DMS114 treated with DMSO at 0.1 percent for 48 hours (cell line): ENCODE measurements at regions not wholly inside any gene's neighbourhood (a gene's known extent, or its start where the extent isn't known, plus 50 kb on each side); places are given as distances from the start of the nearest gene placed in this dataset.

Experiments used
- DNase-seq: peaks from one replicate; lab custom pipeline; 2025; ENCODE audit not compliant: unreplicated experiment; lab: John Stamatoyannopoulos, UW

- no peak for DNase-seq
These were observed 184.4 kb downstream of the TSHZ3 start for GRCh38 chr19:31164791-31165251.

- no peak for DNase-seq
These were observed 188.8 kb downstream of the TSHZ3 start for GRCh38 chr19:31160336-31160926.

- no peak for DNase-seq
These were observed 195.2 kb downstream of the TSHZ3 start for GRCh38 chr19:31154021-31154420.

- DNase-seq: no peak
These were observed 196.3 kb downstream of the TSHZ3 start for GRCh38 chr19:31152906-31153305.

- no peak for DNase-seq
These were observed 199.7 kb downstream of the TSHZ3 start for GRCh38 chr19:31149441-31149941.

DNA sequence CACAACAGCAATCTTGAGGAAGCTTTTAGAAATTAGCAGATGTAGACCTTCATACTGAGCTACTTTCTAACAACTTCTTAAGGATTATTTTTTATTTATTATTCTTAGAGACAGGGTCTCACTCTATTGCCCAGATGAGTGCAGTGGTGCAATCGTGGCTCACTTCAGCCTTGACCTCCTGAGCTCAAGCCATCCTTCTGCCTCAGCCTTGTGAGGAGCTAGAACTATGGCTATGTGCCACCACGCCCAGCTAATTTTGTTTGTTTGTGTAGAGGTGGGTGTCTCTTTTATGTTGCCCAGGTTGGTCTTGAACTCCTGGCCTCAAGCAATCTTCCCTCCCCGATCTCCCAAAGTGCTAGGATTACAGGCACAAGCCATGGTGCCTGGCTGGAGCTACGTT lies 200.6 kb downstream of the TSHZ3 start:
- DNase-seq: no peak

- no peak for DNase-seq
These were observed 202.0 kb downstream of the TSHZ3 start for GRCh38 chr19:31147234-31147633.

GRCh38 chr19:31146546-31147183 lies 202.6 kb downstream of the TSHZ3 start:
- DNase-seq: no peak

- DNase-seq: no peak
These were observed 203.2 kb downstream of the TSHZ3 start for GRCh38 chr19:31146015-31146414.

DNA sequence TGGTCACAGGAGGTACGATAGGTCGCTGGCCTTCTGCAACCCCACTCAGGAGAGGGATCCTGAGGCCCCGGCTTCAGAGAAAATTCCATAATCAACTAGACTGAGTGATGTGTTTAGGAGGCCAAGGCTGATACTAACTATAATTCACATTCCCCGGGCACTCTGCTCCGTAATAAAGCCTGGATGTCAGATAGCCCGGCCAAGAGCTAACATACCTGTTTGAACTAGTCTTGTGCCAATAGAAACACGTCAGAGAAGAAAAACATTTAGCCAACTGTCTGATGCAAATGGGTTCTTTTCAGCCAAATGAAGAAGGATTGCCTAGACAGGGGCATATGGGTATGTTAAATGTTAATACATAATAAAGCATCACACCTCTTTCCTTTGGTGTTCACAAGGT lies 204.2 kb downstream of the TSHZ3 start:
- no peak for DNase-seq

GRCh38 chr19:31144075-31144870 lies 205.0 kb downstream of the TSHZ3 start:
- DNase-seq: no peak

DNA sequence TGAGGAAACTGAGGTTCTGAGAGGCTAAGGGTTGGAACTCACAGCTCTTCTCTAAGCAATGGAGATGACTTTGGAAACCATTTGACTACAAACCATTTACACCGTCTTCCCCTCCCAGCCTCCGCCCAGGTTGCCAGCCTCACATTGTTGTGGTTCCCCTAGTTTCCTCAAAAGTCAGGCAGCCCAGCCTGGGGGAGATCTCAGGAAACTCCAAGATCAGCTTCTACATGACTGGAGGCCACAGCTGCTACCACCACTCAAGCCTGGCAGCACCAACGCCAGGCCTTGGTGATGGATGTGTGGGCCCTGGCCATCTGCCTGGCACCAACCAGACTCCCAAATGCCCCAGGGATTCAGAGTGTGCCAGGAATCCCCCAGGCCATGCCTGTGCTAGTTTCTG lies 207.9 kb downstream of the TSHZ3 start:
- DNase-seq: no peak

GRCh38 chr19:31140717-31141116 lies 208.5 kb downstream of the TSHZ3 start:
- no peak for DNase-seq

GRCh38 chr19:31139871-31140505 lies 209.2 kb downstream of the TSHZ3 start:
- no peak for DNase-seq

- DNase-seq: no peak
These were observed 211.2 kb downstream of the TSHZ3 start for GRCh38 chr19:31138077-31138476.

GRCh38 chr19:31135841-31136240 lies 213.4 kb downstream of the TSHZ3 start:
- no peak for DNase-seq

DNA sequence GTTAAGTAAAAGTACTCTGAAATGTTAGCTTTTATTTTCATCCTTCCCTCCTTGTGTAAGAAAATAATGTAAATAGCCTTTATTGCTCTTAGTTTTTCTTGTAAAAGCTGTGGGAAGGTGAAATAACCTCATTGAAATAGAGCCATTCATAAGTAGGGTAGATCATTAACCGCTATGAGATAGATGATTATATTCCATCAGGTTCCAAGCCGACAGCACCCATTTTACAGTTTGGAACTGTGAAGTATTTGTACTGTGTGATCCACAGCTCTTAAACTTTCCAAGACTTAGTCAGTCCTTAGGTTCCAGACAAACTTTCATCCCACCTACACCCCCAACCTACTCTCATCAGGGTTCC lies 216.5 kb downstream of the TSHZ3 start:
- no peak for DNase-seq

DNA sequence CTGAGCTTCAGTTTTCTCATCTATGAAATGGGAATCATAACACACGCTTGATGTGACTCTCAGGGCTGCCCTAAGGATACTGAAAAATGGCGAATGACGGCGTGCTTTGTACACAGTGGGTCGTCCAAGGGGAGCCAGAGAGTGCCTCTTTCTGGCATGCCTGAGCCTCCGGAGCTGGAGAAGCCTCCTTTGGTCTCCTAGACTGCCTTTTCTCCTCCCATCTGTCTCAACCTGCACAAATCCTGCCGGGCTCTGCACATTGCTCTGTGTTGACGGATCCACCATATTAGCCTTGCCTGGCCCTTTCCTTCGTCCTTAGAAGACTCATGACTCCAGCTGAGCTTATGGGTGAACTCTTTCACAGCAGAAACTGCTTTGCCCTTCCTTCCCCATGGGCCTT lies 220.9 kb downstream of the TSHZ3 start:
- no peak for DNase-seq

DNA sequence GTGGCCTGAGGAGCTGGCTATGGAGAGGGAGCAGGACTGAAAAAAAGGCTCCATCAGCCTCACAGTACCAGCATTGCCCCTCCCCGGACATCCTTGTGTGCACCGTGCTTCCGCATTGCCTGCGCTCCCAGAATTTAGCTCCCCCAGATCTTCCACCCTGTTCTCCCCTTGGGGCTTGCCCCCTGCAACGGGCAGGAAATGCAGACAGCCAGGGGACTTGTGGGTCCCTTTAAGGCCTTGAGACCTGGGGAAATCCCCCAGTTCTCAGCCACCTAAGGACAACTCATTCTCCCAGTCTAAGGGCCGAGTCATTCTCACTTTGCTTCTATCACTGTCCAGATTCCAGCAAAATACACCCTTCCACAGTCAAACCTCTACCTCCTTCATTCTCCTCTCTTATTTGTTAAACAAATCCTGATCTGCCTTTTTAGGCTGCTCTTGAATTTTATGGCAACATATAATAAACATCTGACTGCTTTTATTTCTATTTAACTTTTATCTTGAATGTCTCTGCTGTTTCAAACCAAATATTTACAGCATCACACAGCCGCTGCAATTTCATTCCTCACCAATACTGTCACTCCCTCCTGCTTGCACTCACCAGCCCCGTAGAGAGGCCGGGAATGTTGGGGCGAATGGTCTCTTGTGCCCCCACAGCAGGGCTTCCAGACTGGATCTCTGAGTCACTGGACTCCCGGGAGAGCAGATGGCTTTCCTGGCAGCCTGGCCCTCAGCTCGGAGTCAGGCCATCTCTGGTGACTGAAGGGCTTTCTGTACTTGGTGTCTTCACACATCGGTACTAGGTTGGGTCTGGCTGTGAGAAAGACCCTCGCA lies 221.9 kb downstream of the TSHZ3 start:
- no peak for DNase-seq

DNA sequence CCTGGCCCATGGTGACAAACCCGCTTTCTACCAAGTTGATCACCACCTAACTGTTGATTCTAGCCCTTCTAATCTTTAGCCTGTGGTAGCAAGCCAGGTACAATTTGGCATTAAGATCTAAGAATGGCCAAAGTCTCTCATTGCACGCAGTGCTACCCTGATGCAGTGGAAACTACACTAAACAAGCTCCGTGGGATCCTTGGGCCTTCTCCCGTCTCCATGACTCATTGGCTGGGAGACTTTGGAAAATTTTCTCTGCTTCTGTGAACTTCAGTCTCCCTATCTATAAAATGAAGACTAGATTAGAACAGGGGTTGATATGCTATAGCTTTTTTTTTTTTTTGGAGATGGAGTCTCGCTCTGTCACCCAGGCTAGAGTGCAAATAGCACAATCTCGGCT lies 223.0 kb downstream of the TSHZ3 start:
- DNase-seq: no peak

DNA sequence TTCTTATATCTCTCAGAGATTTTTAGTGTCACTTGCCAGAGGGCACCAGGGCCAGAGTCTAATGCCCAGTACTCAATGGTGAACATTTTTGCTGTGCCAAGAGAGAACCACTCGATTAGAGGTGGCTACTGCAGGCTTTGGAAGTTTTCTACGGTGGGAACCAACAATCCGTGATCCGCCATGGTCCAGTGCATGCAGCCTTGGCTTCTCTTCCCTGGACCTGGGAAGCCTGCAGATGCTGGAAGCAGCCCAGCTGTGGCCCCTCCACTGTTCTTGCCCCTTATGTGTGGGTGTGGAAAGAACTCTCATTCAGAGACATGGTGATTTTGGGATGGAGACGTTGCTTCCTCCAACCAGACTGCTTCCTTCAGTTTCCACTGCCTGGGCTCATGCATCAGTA lies 224.2 kb downstream of the TSHZ3 start:
- DNase-seq: no peak
